Skeletal muscle cell (primary cell): ENCODE measurements at regions not wholly inside any gene's neighbourhood (a gene's known extent, or its start where the extent isn't known, plus 50 kb on each side); places are given as distances from the start of the nearest gene placed in this dataset.

Source experiments
- DNase-seq: peaks from one replicate; pipeline ENCODE4 v3.0.0-alpha.2; 2010; ENCODE audit warnings: low read depth
- H3K4me3 ChIP-seq: 2 replicates; pipeline ENCODE4 v1.5.1; 2011; ENCODE audit warnings: low read depth, mild to moderate bottlenecking, control low read depth, low read length, moderate library complexity

- no peak overlapping the region for H3K4me3 ChIP-seq
- DNase-seq, result no peak
Measured at GRCh38 chr13:70955887-70956286, 847.6 kb upstream of the KLHL1 start.

GRCh38 chr13:70950664-70951063 lies 842.4 kb upstream of the KLHL1 start:
- no peak for DNase-seq
- no peak overlapping the region for H3K4me3 ChIP-seq

GRCh38 chr13:70945506-70945905 lies 837.3 kb upstream of the KLHL1 start:
- DNase-seq, result no peak
- H3K4me3 ChIP-seq, result no peak overlapping the region

- no peak for DNase-seq
- H3K4me3 ChIP-seq, result no peak overlapping the region
Measured at GRCh38 chr13:70941454-70941853, 833.2 kb upstream of the KLHL1 start.

GRCh38 chr13:70938462-70938861 lies 830.2 kb upstream of the KLHL1 start:
- DNase-seq, result no peak
- H3K4me3 ChIP-seq, result no peak overlapping the region

GRCh38 chr13:70932511-70932910 lies 824.3 kb upstream of the KLHL1 start:
- no peak for DNase-seq
- no peak overlapping the region for H3K4me3 ChIP-seq

- DNase-seq, result no peak
- no peak overlapping the region for H3K4me3 ChIP-seq
Measured at GRCh38 chr13:70923863-70924752, 815.9 kb upstream of the KLHL1 start.

- no peak overlapping the region for H3K4me3 ChIP-seq
- DNase-seq, result no peak
Measured at GRCh38 chr13:70911286-70911685, 803.0 kb upstream of the KLHL1 start.

- no peak overlapping the region for H3K4me3 ChIP-seq
- DNase-seq, result no peak
Measured at GRCh38 chr13:70908795-70909194, 800.5 kb upstream of the KLHL1 start.

GRCh38 chr13:70905035-70905434 lies 796.8 kb upstream of the KLHL1 start:
- no peak for DNase-seq
- H3K4me3 ChIP-seq, result no peak overlapping the region

GRCh38 chr13:70896136-70896535 lies 787.9 kb upstream of the KLHL1 start:
- no peak for DNase-seq
- H3K4me3 ChIP-seq, result no peak overlapping the region

- no peak for DNase-seq
- H3K4me3 ChIP-seq, result no peak overlapping the region
Measured at GRCh38 chr13:70895599-70895998, 787.3 kb upstream of the KLHL1 start.

- H3K4me3 ChIP-seq, result no peak overlapping the region
- no peak for DNase-seq
Measured at GRCh38 chr13:70894258-70894657, 786.0 kb upstream of the KLHL1 start.

GRCh38 chr13:70893832-70894231 lies 785.6 kb upstream of the KLHL1 start:
- peak; percentile 16 for DNase-seq
- no peak overlapping the region for H3K4me3 ChIP-seq

GRCh38 chr13:70890289-70890688 lies 782.0 kb upstream of the KLHL1 start:
- no peak overlapping the region for H3K4me3 ChIP-seq
- DNase-seq, result no peak

- no peak for DNase-seq
Measured at GRCh38 chr13:70889163-70889562, 780.9 kb upstream of the KLHL1 start.

GRCh38 chr13:70884196-70884595 lies 775.9 kb upstream of the KLHL1 start:
- no peak overlapping the region for H3K4me3 ChIP-seq
- DNase-seq, result no peak

More at GRCh38 chr13:70889163-70889562, 780.9 kb upstream of the KLHL1 start:
- no peak overlapping the region for H3K4me3 ChIP-seq

- no peak overlapping the region for H3K4me3 ChIP-seq
- DNase-seq, result no peak
Measured at GRCh38 chr13:70874636-70875035, 766.4 kb upstream of the KLHL1 start.

- no peak for DNase-seq
- no peak overlapping the region for H3K4me3 ChIP-seq
Measured at GRCh38 chr13:70864731-70865130, 756.5 kb upstream of the KLHL1 start.

- no peak overlapping the region for H3K4me3 ChIP-seq
- DNase-seq, result no peak
Measured at GRCh38 chr13:70856711-70857110, 748.5 kb upstream of the KLHL1 start.

GRCh38 chr13:70856025-70856424 lies 747.8 kb upstream of the KLHL1 start:
- DNase-seq, result no peak
- no peak overlapping the region for H3K4me3 ChIP-seq
